ACC112 (cell line): ENCODE measurements at regions not wholly inside any gene's neighbourhood (a gene's known extent, or its start where the extent isn't known, plus 50 kb on each side); places are given as distances from the start of the nearest gene placed in this dataset.
"Not testable (repeated sequence)": the region's sequence is repeated elsewhere in the genome, so short reads cannot be mapped to it uniquely, and the experiment has no call there.

Source experiments
- H2AFZ ChIP-seq: fragments of 200-600 bp; sonication (generic); one replicate; pipeline ENCODE4 v1.6.0; 2017; ENCODE audit warnings: antibody characterized with exemption, low read length; ENCODE audit not compliant: unreplicated experiment
- H3K27ac ChIP-seq: fragments of 200-600 bp; sonication (generic); 2 replicates; pipeline ENCODE4 v1.5.1; 2014; ENCODE audit warnings: low read depth, mild to moderate bottlenecking, antibody characterized with exemption, low read length, moderate library complexity
- H3K27me3 ChIP-seq: fragments of 200-600 bp; sonication (generic); 2 replicates; pipeline ENCODE4 v1.6.1; 2014; ENCODE audit warnings: mild to moderate bottlenecking, antibody characterized with exemption, low read length, moderate library complexity, mixed read lengths; ENCODE audit not compliant: insufficient read depth
- H3K36me3 ChIP-seq: fragments of 200-600 bp; sonication (generic); 2 replicates; pipeline ENCODE4 v1.6.1; 2016; ENCODE audit warnings: mild to moderate bottlenecking, antibody characterized with exemption, low read length, moderate library complexity, mixed read lengths; ENCODE audit not compliant: insufficient read depth
- H3K4me1 ChIP-seq: fragments of 200-600 bp; sonication (generic); one replicate; pipeline ENCODE4 v1.6.1; 2016; ENCODE audit warnings: low read length, mixed read lengths; ENCODE audit not compliant: insufficient read depth, unreplicated experiment, control insufficient read depth
- H3K4me3 ChIP-seq: fragments of 200-600 bp; sonication (generic); 2 replicates; pipeline ENCODE4 v1.5.1; 2014; ENCODE audit warnings: mild to moderate bottlenecking, low read depth, low read length
- H3K79me2 ChIP-seq: fragments of 200-600 bp; sonication (generic); one replicate; pipeline ENCODE4 v1.6.0; 2016; ENCODE audit warnings: low read length; ENCODE audit not compliant: control insufficient read depth, unreplicated experiment, insufficient read depth

- Histone ChIP-seq H3K27ac (no peak overlapping the region), H2AFZ (no peak overlapping the region), H3K36me3 (no peaks in the 10 kb centered on the region)
These were observed 1689.2 kb upstream of the WWC1 start for GRCh38 chr5:166602271-166602670.

GRCh38 chr5:166617507-166617906, 1673.9 kb upstream of the WWC1 start:
- no peaks in the 10 kb centered on the region for H3K36me3 ChIP-seq
- no peaks in the 10 kb centered on the region for H3K4me1 ChIP-seq

More at GRCh38 chr5:166602271-166602670, 1689.2 kb upstream of the WWC1 start:
- H3K27me3 ChIP-seq = no peaks in the 10 kb centered on the region
- no peak overlapping the region for H3K4me3 ChIP-seq
- no peaks in the 10 kb centered on the region for H3K4me1 ChIP-seq
- no peaks in the 10 kb centered on the region for H3K79me2 ChIP-seq

GRCh38 chr5:166618526-166618925, 1672.9 kb upstream of the WWC1 start:
- H3K36me3 ChIP-seq = no peaks in the 10 kb centered on the region
- no peak overlapping the region for H3K4me3 ChIP-seq
- no peak overlapping the region for H3K27ac ChIP-seq
- H3K4me1 ChIP-seq = no peaks in the 10 kb centered on the region
- H3K79me2 ChIP-seq = no peaks in the 10 kb centered on the region
- H3K27me3 ChIP-seq = no peaks in the 10 kb centered on the region
- no peak overlapping the region for H2AFZ ChIP-seq

More at GRCh38 chr5:166617507-166617906, 1673.9 kb upstream of the WWC1 start:
- H3K27ac ChIP-seq = no peak overlapping the region
- no peaks in the 10 kb centered on the region for H3K27me3 ChIP-seq
- no peak overlapping the region for H3K4me3 ChIP-seq
- H2AFZ ChIP-seq = no peak overlapping the region
- H3K79me2 ChIP-seq = no peaks in the 10 kb centered on the region

DNA sequence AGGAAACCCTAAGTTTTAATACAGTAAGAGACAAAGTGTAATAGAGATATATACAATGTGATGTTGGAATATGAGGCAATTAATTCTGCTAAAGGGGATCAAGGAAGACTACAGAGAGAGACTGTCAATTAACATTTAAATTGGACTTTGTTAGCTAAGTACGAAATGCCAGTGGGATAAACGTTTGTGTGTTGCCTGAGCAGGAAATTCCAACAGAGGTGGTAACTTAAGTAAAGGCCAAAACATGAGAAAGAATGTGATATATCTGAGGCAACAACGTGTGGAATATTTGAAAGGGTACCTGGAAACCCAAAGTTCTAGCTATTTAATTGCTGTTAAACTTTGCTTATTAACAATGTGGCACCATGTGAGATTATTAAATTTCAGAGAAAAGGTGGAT, 1666.9 kb upstream of the WWC1 start:
- no peaks in the 10 kb centered on the region for H3K36me3 ChIP-seq
- H3K27ac ChIP-seq = no peak overlapping the region
- no peaks in the 10 kb centered on the region for H3K79me2 ChIP-seq
- H3K4me1 ChIP-seq = no peaks in the 10 kb centered on the region
- no peaks in the 10 kb centered on the region for H3K27me3 ChIP-seq
- no peak overlapping the region for H2AFZ ChIP-seq
- no peak overlapping the region for H3K4me3 ChIP-seq

GRCh38 chr5:166625210-166625865, 1666.1 kb upstream of the WWC1 start:
- Histone ChIP-seq H3K36me3 (no peaks in the 10 kb centered on the region), H3K4me3 (no peak overlapping the region), H3K4me1 (no peaks in the 10 kb centered on the region), H3K79me2 (no peaks in the 10 kb centered on the region), H3K27me3 (no peaks in the 10 kb centered on the region), H3K27ac (no peak overlapping the region), H2AFZ (no peak overlapping the region)

GRCh38 chr5:166637295-166637694, 1654.2 kb upstream of the WWC1 start:
- Histone ChIP-seq H2AFZ (no peak overlapping the region), H3K79me2 (no peaks in the 10 kb centered on the region), H3K4me3 (no peak overlapping the region), H3K27ac (no peak overlapping the region), H3K27me3 (no peaks in the 10 kb centered on the region), H3K4me1 (no peaks in the 10 kb centered on the region), H3K36me3 (no peaks in the 10 kb centered on the region)

GRCh38 chr5:166639151-166639550, 1652.3 kb upstream of the WWC1 start:
- Histone ChIP-seq H3K36me3 (no peaks in the 10 kb centered on the region), H3K27me3 (no peaks in the 10 kb centered on the region), H3K79me2 (no peaks in the 10 kb centered on the region), H3K4me1 (no peaks in the 10 kb centered on the region), H2AFZ (no peak overlapping the region), H3K27ac (no peak overlapping the region), H3K4me3 (no peak overlapping the region)

DNA sequence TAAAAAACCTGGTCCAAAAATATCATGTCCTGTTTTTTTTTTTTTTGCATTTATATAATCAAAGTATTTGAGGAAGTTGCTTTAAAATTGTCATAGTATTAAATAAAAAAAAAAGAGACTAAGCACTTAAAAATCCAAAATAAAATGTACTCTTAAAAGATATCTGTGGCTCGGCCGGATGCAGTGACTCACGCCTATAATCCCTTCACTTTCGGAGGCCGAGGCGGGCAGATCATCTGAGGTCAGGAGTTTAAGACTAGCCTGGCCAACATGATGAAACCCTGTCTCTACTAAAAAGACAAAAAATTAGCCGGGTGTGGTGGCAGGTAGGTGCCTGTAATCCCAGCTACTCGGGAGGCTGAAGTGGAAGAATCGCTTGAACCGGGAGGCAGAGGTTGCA, 1651.3 kb upstream of the WWC1 start:
- H3K4me3 ChIP-seq, H3K79me2 ChIP-seq, H3K27me3 ChIP-seq, H2AFZ ChIP-seq, H3K27ac ChIP-seq, H3K36me3 ChIP-seq, H3K4me1 ChIP-seq: not testable (repeated sequence)

DNA sequence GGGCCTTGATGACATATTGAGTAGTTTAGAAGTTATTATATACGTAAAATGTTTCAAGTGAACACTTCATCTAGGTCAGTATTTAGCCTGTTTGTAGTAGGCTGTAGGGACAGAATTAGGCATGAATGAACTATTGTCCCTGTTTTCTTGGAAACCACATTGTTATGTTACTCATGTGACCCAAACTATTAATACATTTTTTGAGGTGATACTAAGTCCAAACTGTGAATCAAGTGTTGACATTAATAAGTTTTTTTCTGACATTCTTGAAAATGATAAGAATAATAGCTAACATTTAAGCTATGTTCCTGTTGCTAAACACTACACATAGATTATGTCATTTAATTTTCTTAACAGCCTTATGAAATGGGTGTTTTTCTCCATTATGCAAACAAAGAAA, 1642.7 kb upstream of the WWC1 start:
- Histone ChIP-seq H3K4me1 (no peaks in the 10 kb centered on the region), H3K27ac (no peak overlapping the region)

GRCh38 chr5:166649676-166650075, 1641.8 kb upstream of the WWC1 start:
- H3K27me3 ChIP-seq = no peaks in the 10 kb centered on the region
- H3K36me3 ChIP-seq = no peaks in the 10 kb centered on the region
- no peak overlapping the region for H2AFZ ChIP-seq
- no peak overlapping the region for H3K27ac ChIP-seq
- no peaks in the 10 kb centered on the region for H3K79me2 ChIP-seq
- no peaks in the 10 kb centered on the region for H3K4me1 ChIP-seq
- no peak overlapping the region for H3K4me3 ChIP-seq

More for the DNA sequence above, 1642.7 kb upstream of the WWC1 start:
- no peak overlapping the region for H3K4me3 ChIP-seq
- no peaks in the 10 kb centered on the region for H3K36me3 ChIP-seq
- no peaks in the 10 kb centered on the region for H3K27me3 ChIP-seq
- H2AFZ ChIP-seq = no peak overlapping the region
- H3K79me2 ChIP-seq = no peaks in the 10 kb centered on the region

GRCh38 chr5:166651234-166651633, 1640.2 kb upstream of the WWC1 start:
- Histone ChIP-seq H3K4me3 (no peak overlapping the region), H3K4me1 (no peaks in the 10 kb centered on the region), H3K36me3 (no peaks in the 10 kb centered on the region), H3K27me3 (no peaks in the 10 kb centered on the region), H2AFZ (no peak overlapping the region), H3K27ac (no peak overlapping the region), H3K79me2 (no peaks in the 10 kb centered on the region)
